PC-3 (cell line): ENCODE measurements at regions not wholly inside any gene's neighbourhood (a gene's known extent, or its start where the extent isn't known, plus 50 kb on each side); places are given as distances from the start of the nearest gene placed in this dataset.

ENCODE experiments used
- ATAC-seq: fragments of 200-7000 bp; cut with Tn5 transposase; 2 replicates; pipeline ENCODE4 v1.9.1; 2020; ENCODE audit warnings: mild to moderate bottlenecking, moderate library complexity
- BruUV-seq: library from RNA; stranded (reverse); fragments of 400-500 nt; replicated peaks from 2 replicates; lab custom pipeline; 2021; lab: Mats Ljungman, UMichigan
- CTCF ChIA-PET: fragments of 300-600 bp; sonication (Branson Sonifier 250); formaldehyde crosslinking; loops from one replicate; lab custom pipeline; 2022; ENCODE audit warnings: antibody characterized with exemption; lab: Charles Lee
- POLR2A ChIA-PET: fragments of 300-600 bp; sonication (Branson Sonifier 250); formaldehyde crosslinking; loops from one replicate; lab custom pipeline; 2022; ENCODE audit warnings: antibody characterized with exemption; ENCODE audit not compliant: unreplicated experiment; lab: Charles Lee
- DNase-seq: peaks from one replicate; pipeline ENCODE4 v3.0.0-alpha.2; 2015
- H2AFZ ChIP-seq: fragments of 300-600 bp; sonication (generic); 2 replicates; pipeline ENCODE4 v1.6.0; 2016; ENCODE audit warnings: antibody characterized with exemption, low read length
- H3F3A ChIP-seq: fragments of 300-600 bp; sonication (generic); one replicate; pipeline ENCODE4 v1.6.0; 2017; ENCODE audit warnings: antibody characterized with exemption, low read length, control low read depth, mild to moderate bottlenecking; ENCODE audit not compliant: unreplicated experiment
- H3K27ac ChIP-seq: fragments of 300-600 bp; sonication (generic); 2 replicates; pipeline ENCODE4 v1.5.1; 2016; ENCODE audit warnings: mild to moderate bottlenecking, low read length
- H3K27me3 ChIP-seq: fragments of 300-600 bp; sonication (generic); 2 replicates; pipeline ENCODE4 v1.6.1; 2016; ENCODE audit warnings: low read length, mixed read lengths
- H3K36me3 ChIP-seq: fragments of 300-600 bp; sonication (generic); 2 replicates; pipeline ENCODE4 v1.6.1; 2016; ENCODE audit warnings: low read depth, mixed run types, low read length, mixed read lengths
- H3K4me1 ChIP-seq: fragments of 300-600 bp; sonication (generic); 2 replicates; pipeline ENCODE4 v1.5.1; 2016; ENCODE audit warnings: low read length; ENCODE audit not compliant: insufficient read depth
- H3K4me2 ChIP-seq: fragments of 300-600 bp; sonication (generic); 2 replicates; pipeline ENCODE4 v1.6.0; 2016; ENCODE audit warnings: low read length
- H3K4me3 ChIP-seq: fragments of 300-600 bp; sonication (generic); 2 replicates; pipeline ENCODE4 v1.5.1; 2016; ENCODE audit warnings: mild to moderate bottlenecking, low read length, mixed read lengths
- H3K79me2 ChIP-seq: fragments of 300-600 bp; sonication (generic); 2 replicates; pipeline ENCODE4 v1.6.1; 2017; ENCODE audit warnings: low read length, mixed read lengths
- H3K9ac ChIP-seq: fragments of 300-600 bp; sonication (generic); 2 replicates; pipeline ENCODE4 v1.6.0; 2016; ENCODE audit warnings: mild to moderate bottlenecking, low read length
- H3K9me2 ChIP-seq: fragments of 300-600 bp; sonication (generic); replicated peaks from 2 replicates; pipeline ENCODE4 v1.6.1; 2016; ENCODE audit warnings: mixed run types, low read length, mixed read lengths
- H3K9me3 ChIP-seq: fragments of 300-600 bp; sonication (generic); 2 replicates; pipeline ENCODE4 v1.6.1; 2016; ENCODE audit warnings: low read length, mixed read lengths
- H4K20me1 ChIP-seq: fragments of 300-600 bp; sonication (generic); 2 replicates; pipeline ENCODE4 v1.6.1; 2016; ENCODE audit warnings: low read length, mixed read lengths
- CTCF ChIP-seq: fragments of 300-600 bp; sonication (generic); conservative IDR thresholded peaks from 2 replicates; pipeline ENCODE4 v1.5.1; 2017; ENCODE audit warnings: antibody characterized with exemption, low read depth, mild to moderate bottlenecking, low read length
- EZH2 ChIP-seq: fragments of 300-600 bp; sonication (generic); IDR thresholded peaks from one replicate; pipeline ENCODE4 v1.6.1; 2017; ENCODE audit warnings: antibody characterized with exemption, mild to moderate bottlenecking, low read length; ENCODE audit not compliant: unreplicated experiment
- EZH2phosphoT487 ChIP-seq: fragments of 300-600 bp; sonication (generic); IDR thresholded peaks from 2 replicates; pipeline ENCODE4 v1.6.1; 2018; ENCODE audit warnings: mild to moderate bottlenecking, antibody characterized with exemption, low read length, borderline replicate concordance
- intact Hi-C: fragments of 100-400 bp; cut with micrococcal nuclease; formaldehyde crosslinking; loops from 2 replicates; pipeline ENCODE4 v1.9.0; 2023

- Histone ChIP-seq H3K27ac (no peak overlapping the region), H2AFZ (no peak overlapping the region), H3K36me3 (no peaks in the 10 kb centered on the region), H3K9me3 (no peaks in the 10 kb centered on the region), H3K4me2 (no peak overlapping the region), H3K4me3 (no peak overlapping the region), H3K79me2 (no peaks in the 10 kb centered on the region), H3K27me3 (no peaks in the 10 kb centered on the region), H3K9ac (no peak overlapping the region), H3F3A (no peaks in the 10 kb centered on the region), H3K9me2 (no peaks in the 10 kb centered on the region), H4K20me1 (no peaks in the 10 kb centered on the region), H3K4me1 (no peaks in the 10 kb centered on the region)
- ATAC-seq: no peak
- DNase-seq: no peak
- CTCF ChIA-PET: no interaction called here
- TF ChIP-seq CTCF (no peak), EZH2 (no peak), EZH2phosphoT487 (no peak)
- BruUV-seq: no TSS peak
- intact Hi-C loops: no loop called here
- POLR2A ChIA-PET: no interaction called here
Measured at GRCh38 chr13:33401238-33401637, 115.7 kb upstream of the STARD13 start.

GRCh38 chr13:33402975-33403374 lies 117.4 kb upstream of the STARD13 start:
- POLR2A ChIA-PET: no interaction called here
- no peaks in the 10 kb centered on the region for H3K36me3 ChIP-seq

GRCh38 chr13:33403807-33404362 lies 118.3 kb upstream of the STARD13 start:
- Histone ChIP-seq H3K9me2 (no peaks in the 10 kb centered on the region), H3K9ac (no peak overlapping the region), H3K9me3 (no peaks in the 10 kb centered on the region), H3K36me3 (no peaks in the 10 kb centered on the region), H3K4me3 (no peak overlapping the region), H3K4me1 (no peaks in the 10 kb centered on the region), H3F3A (no peaks in the 10 kb centered on the region), H3K4me2 (no peak overlapping the region), H3K79me2 (no peaks in the 10 kb centered on the region), H3K27me3 (no peaks in the 10 kb centered on the region), H3K27ac (no peak overlapping the region), H2AFZ (no peak overlapping the region), H4K20me1 (no peaks in the 10 kb centered on the region)
- BruUV-seq: no TSS peak
- POLR2A ChIA-PET: no interaction called here
- TF ChIP-seq CTCF (no peak), EZH2phosphoT487 (no peak), EZH2 (no peak)
- intact Hi-C loops: no loop called here
- ATAC-seq (no peak), DNase-seq (no peak)
- CTCF ChIA-PET: no interaction called here

More at GRCh38 chr13:33402975-33403374, 117.4 kb upstream of the STARD13 start:
- intact Hi-C loops: no loop called here
- no peaks in the 10 kb centered on the region for H3K9me3 ChIP-seq
- H2AFZ ChIP-seq: no peak overlapping the region
- no peak overlapping the region for H3K9ac ChIP-seq
- no peak overlapping the region for H3K4me2 ChIP-seq
- ATAC-seq: no peak
- no peak for TF ChIP-seq EZH2
- no peak overlapping the region for H3K4me3 ChIP-seq
- DNase-seq: no peak
- H3K27me3 ChIP-seq: no peaks in the 10 kb centered on the region
- H3K27ac ChIP-seq: no peak overlapping the region
- CTCF ChIA-PET: no interaction called here
- BruUV-seq: no TSS peak
- H3K9me2 ChIP-seq: no peaks in the 10 kb centered on the region
- no peaks in the 10 kb centered on the region for H3K4me1 ChIP-seq
- no peaks in the 10 kb centered on the region for H3F3A ChIP-seq
- H4K20me1 ChIP-seq: no peaks in the 10 kb centered on the region
- H3K79me2 ChIP-seq: no peaks in the 10 kb centered on the region
